ENCODE measurements at regions not wholly inside any gene's neighbourhood (a gene's known extent, or its start where the extent isn't known, plus 50 kb on each side); places are given as distances from the start of the nearest gene placed in this dataset.
A peak's percentile ranks its signal among the peaks of the same experiment; 100 is the strongest.

GRCh38 chr9:109906766-109907382 is 126.9 kb downstream of the PALM2AKAP2 start:
- CTCF ChIA-PET (ENCODE audit: low intra/inter-chr PET ratio, low total read pairs), result no interaction called here

More at GRCh38 chr9:109906766-109907382, 126.9 kb downstream of the PALM2AKAP2 start:
- Histone ChIP-seq H3K27me3 (ENCODE audit: control insufficient read depth in 1 of 2, insufficient read depth in 2 of 2, low read length in 2 of 2) (no peaks in the 10 kb centered on the region), H3K4me2 (ENCODE audit: low read depth, low read length) (peak overlapping the region; percentile 28; the same call in 1 of the 2 replicates), H3K36me3 (replicated peaks in 1 of 2; ENCODE audit: control insufficient read depth in 1 of 2, insufficient read depth in 2 of 2, low read length in 2 of 2) (no peaks in the 10 kb centered on the region), H3K79me2 (ENCODE audit: insufficient read depth, low read length) (no peaks in the 10 kb centered on the region), H3K9ac (ENCODE audit: insufficient read depth, low read depth, low read length) (no peak overlapping the region), H3K4me1 (ENCODE audit: insufficient read depth, low read length) (peaks cover 40% of the 10 kb centered on the region), H3K9me3 (ENCODE audit: low read length) (no peaks in the 10 kb centered on the region), H2AFZ (ENCODE audit: low read length) (no peak overlapping the region), H4K20me1 (ENCODE audit: insufficient read depth, low read length) (no peaks in the 10 kb centered on the region), H3K4me3 (replicated peaks in 1 of 3; ENCODE audit: insufficient read depth in 1 of 3, low read depth in 2 of 3, low read length in 3 of 3) (no peak overlapping the region), H3K27ac (ENCODE audit: extremely low read length, insufficient read depth, low read length) (peak overlapping the region; percentile 38)
- BruUV-seq (replicated peaks), result no TSS peak
- POLR2A ChIA-PET, result no interaction called here
- no peak for FAIRE-seq
- in situ Hi-C loops (cut with HindIII; ENCODE audit: extremely low pct_ligation_motif_present, low pct_unique_long_range_greater_than_20kb), result loop anchor here (5.0 kb wide), 1 partner anchor 245 kb away; no protein-coding TSS in a partner anchor
- WGBS (ENCODE audit: low lambda C conversion rate), result 19% methylated on average over 2 of the region's 2 CpGs
- intact Hi-C loops (cut with micrococcal nuclease; ENCODE audit: unreplicated experiment), result no loop called here
- peak; percentile 8 for DNase-seq (ENCODE audit: low spot score)
- no peak for TF ChIP-seq NR2F2 (IDR thresholded peaks at IDR 0.05; ENCODE audit: borderline replicate concordance, low read depth)
- TF ChIP-seq REPIN1 (CRISPR knock-in tag; IDR thresholded peaks at IDR 0.05; ENCODE audit: borderline replicate concordance, low read depth), result no peak
- TF ChIP-seq CSRNP1 (CRISPR knock-in tag; IDR thresholded peaks at IDR 0.05), result no peak
- TF ChIP-seq ZNF121 (CRISPR knock-in tag; IDR thresholded peaks at IDR 0.05), result no peak
- TF ChIP-seq CCDC6 (CRISPR knock-in tag; IDR thresholded peaks at IDR 0.05), result no peak
- TF ChIP-seq CTCF (CRISPR knock-in tag; IDR thresholded peaks at IDR 0.05), result peak; percentile 39
- peak; percentile 31; the same call in 1 of the 2 replicates for TF ChIP-seq STAG1 (CRISPR knock-in tag; IDR thresholded peaks at IDR 0.05)
- TF ChIP-seq PAF1 (CRISPR knock-in tag; IDR thresholded peaks at IDR 0.05), result no peak
- ATAC-seq, result peak; percentile 42
